K562 (cell line): ENCODE measurements at regions not wholly inside any gene's neighbourhood (a gene's known extent, or its start where the extent isn't known, plus 50 kb on each side); places are given as distances from the start of the nearest gene placed in this dataset.
A peak's percentile ranks its signal among the peaks of the same experiment; 100 is the strongest.

Experiments used
- ATAC-seq: fragments of 200-7000 bp; cut with Tn5 transposase; 3 replicates; pipeline ENCODE4 v1.9.1; 2020; ENCODE audit warnings: moderate library complexity
- BruUV-seq: library from RNA; stranded (reverse); fragments of 400-500 nt; replicated peaks from 2 replicates; lab custom pipeline; 2021; lab: Mats Ljungman, UMichigan
- CTCF ChIA-PET: fragments of 300-600 bp; formaldehyde crosslinking; extraction: SDS; loops from one replicate; lab custom pipeline; 2021; ENCODE audit warnings: low intra/inter-chr PET ratio; lab: Yijun Ruan, JAX
- POLR2A ChIA-PET: fragments of 300-600, 350-650 bp; sonication (Branson Sonifier 250); formaldehyde crosslinking; extraction: SDS; loops from one replicate; lab custom pipeline; 2021; ENCODE audit warnings: antibody characterized with exemption, inconsistent platforms; lab: Yijun Ruan, JAX
- DNase-seq, 4 experiments: peaks; one replicate each; pipeline versions ENCODE4 v3.0.0 to v3.0.0-alpha.2; 2011 to 2018; ENCODE audit warnings: low spot score in 3 of 4, mixed read lengths in 3 of 4; ENCODE audit errors: extremely low read depth in 1 of 4
- FAIRE-seq: peaks from 2 replicates; lab custom pipeline; 2011; peaks lifted over from hg19 to GRCh38; lab: Jason Lieb, UNC
- H2AFZ ChIP-seq: 2 replicates; pipeline ENCODE4 v1.6.0; 2011; ENCODE audit warnings: low read depth, low read length, control low read depth, inconsistent platforms
- H3K27ac ChIP-seq: fragments of 200-600 bp; 3 replicates; pipeline ENCODE4 v1.8.0; 2011; ENCODE audit warnings: low read depth, mild to moderate bottlenecking, control low read depth, inconsistent platforms, low read length, moderate library complexity, mixed read lengths; ENCODE audit errors: extremely low read depth
- H3K27me3 ChIP-seq, 2 experiments: fragments of 300-600 bp in 1 of 2; 2 replicates in 1 of 2; 3 replicates in 1 of 2; pipeline versions ENCODE4 v1.6.0 to v1.8.0; 2011; ENCODE audit warnings: inconsistent platforms in 2 of 2, low read length in 2 of 2, mild to moderate bottlenecking in 1 of 2, mixed read lengths in 1 of 2, moderate library complexity in 1 of 2; ENCODE audit not compliant: control insufficient read depth in 2 of 2, insufficient read depth in 2 of 2
- H3K36me3 ChIP-seq: fragments of 300-600 bp; 3 replicates; pipeline ENCODE4 v1.8.0; 2011; ENCODE audit warnings: mild to moderate bottlenecking, low read length, inconsistent platforms; ENCODE audit not compliant: control insufficient read depth, insufficient read depth
- H3K4me1 ChIP-seq, 2 experiments: fragments of 200-600 bp in 1 of 2; replicated peaks in 1 of 2; 2 replicates in 1 of 2; 3 replicates in 1 of 2; pipeline versions ENCODE4 v1.5.1 to v1.8.0; 2011; ENCODE audit warnings: inconsistent platforms in 2 of 2, low read length in 2 of 2, mild to moderate bottlenecking in 1 of 2, mixed read lengths in 1 of 2, moderate library complexity in 1 of 2; ENCODE audit not compliant: control insufficient read depth in 2 of 2, insufficient read depth in 2 of 2
- H3K4me2 ChIP-seq: 2 replicates; pipeline ENCODE4 v1.6.1; 2011; ENCODE audit warnings: low read length, control low read depth, inconsistent platforms, mixed read lengths; ENCODE audit not compliant: insufficient read depth
- H3K4me3 ChIP-seq: fragments of 200-600 bp; sonication (generic), shearing (Covaris generic); 2 replicates; pipeline ENCODE4 v1.5.1; 2016; ENCODE audit warnings: control low read depth, inconsistent platforms
- H3K79me2 ChIP-seq: fragments of 200-600 bp; 3 replicates; pipeline ENCODE4 v1.8.0; 2011; ENCODE audit warnings: low read length, inconsistent platforms; ENCODE audit not compliant: control insufficient read depth, insufficient read depth
- H3K9ac ChIP-seq, 2 experiments: 2 replicates each; pipeline versions ENCODE4 v1.6.0 to v1.6.1; 2011; ENCODE audit warnings: low read depth in 2 of 2, low read length in 2 of 2, control low read depth in 1 of 2, inconsistent platforms in 1 of 2, mild to moderate bottlenecking in 1 of 2, mixed read lengths in 1 of 2; ENCODE audit not compliant: insufficient read depth in 1 of 2
- H3K9me1 ChIP-seq: one replicate; pipeline ENCODE4 v1.6.0; 2011; ENCODE audit warnings: inconsistent platforms, mild to moderate bottlenecking, low read length, moderate library complexity; ENCODE audit not compliant: control insufficient read depth, insufficient read depth
- H3K9me3 ChIP-seq: replicated peaks from 2 replicates; pipeline ENCODE4 v1.5.1; 2011; ENCODE audit warnings: low read depth, low read length, inconsistent platforms; ENCODE audit not compliant: control insufficient read depth, insufficient read depth
- H4K20me1 ChIP-seq: replicated peaks from 2 replicates; pipeline ENCODE4 v1.6.1; 2011; ENCODE audit warnings: low read length, inconsistent platforms, mixed read lengths; ENCODE audit not compliant: control insufficient read depth, insufficient read depth
- CTCF ChIP-seq, 3 experiments: IDR thresholded peaks in 2 of 3; conservative IDR thresholded peaks in 1 of 3; 2 replicates each; pipeline ENCODE4 v1.5.1; 2011 to 2012; ENCODE audit warnings: low read length in 3 of 3, mild to moderate bottlenecking in 3 of 3, control low read depth in 2 of 3, improper control_type of control experiment in 1 of 3, inconsistent platforms in 1 of 3, low read depth in 1 of 3, mixed read lengths in 1 of 3, moderate library complexity in 1 of 3; ENCODE audit not compliant: insufficient read depth in 2 of 3
- JUND ChIP-seq, 2 experiments: IDR thresholded peaks; 2 replicates in 1 of 2; 3 replicates in 1 of 2; pipeline ENCODE4 v1.6.1; 2011; ENCODE audit warnings: borderline replicate concordance in 2 of 2, low read depth in 2 of 2, low read length in 2 of 2, improper control_type of control experiment in 1 of 2, missing biosample characterization in 1 of 2, missing genetic modification characterization in 1 of 2, missing genetic modification reagents in 1 of 2
- WGBS: fragments of 100-300 bp; shearing (Covaris generic); methylation state at CpG from one replicate; pipeline ENCODE4 v1.1.6; 2016; ENCODE audit warnings: low coverage, mixed read lengths; ENCODE audit not compliant: insufficient coverage; ENCODE audit errors: missing lambda C conversion rate; 5-methylcytosine and 5-hydroxymethylcytosine counted together
- in situ Hi-C: fragments of 300-500 bp; cut with MboI; formaldehyde crosslinking; loops from 4 replicates; pipeline ENCODE4 v1.15.0; 2018; ENCODE audit warnings: inconsistent platforms, mixed read lengths
- intact Hi-C: fragments of 100-400 bp; cut with micrococcal nuclease; formaldehyde crosslinking; loops from 2 replicates; pipeline ENCODE4 v1.14.2; 2022

- Histone ChIP-seq H2AFZ (no peak overlapping the region), H3K27me3 (peaks cover 4 to 30% of the 10 kb centered on the region in 2 experiments; a peak in 3 of 5 replicates), H3K9me1 (no peaks in the 10 kb centered on the region), H4K20me1 (no peaks in the 10 kb centered on the region), H3K4me2 (no peak overlapping the region), H3K79me2 (no peaks in the 10 kb centered on the region), H3K27ac (no peak overlapping the region), H3K4me3 (no peak overlapping the region), H3K36me3 (no peaks in the 10 kb centered on the region), H3K4me1 (peaks cover 0 to 5% of the 10 kb centered on the region in 2 experiments; a peak in 2 of 5 replicates), H3K9me3 (no peaks in the 10 kb centered on the region), H3K9ac (no peak overlapping the region)
- intact Hi-C loops (no loop called here), in situ Hi-C loops (no loop called here)
- DNase-seq = peak; percentile 8 to 9 (median 9)
- ChIA-PET CTCF (no interaction called here), POLR2A (no interaction called here)
- peak; percentile 58; the same call in 2 of the 3 replicates for ATAC-seq
- no TSS peak for BruUV-seq
- TF ChIP-seq CTCF (IDR thresholded peaks at IDR 0.05 in 2 of 3, conservative IDR thresholded peaks at IDR 0.05 in 1 of 3; ENCODE audit: insufficient read depth in 2 of 3, low read depth in 1 of 3, low read length in 3 of 3) = peak in 1 of 3 experiments; percentile 16; a peak in 1 of 6 replicates
- TF ChIP-seq JUND (IDR thresholded peaks at IDR 0.05; ENCODE audit: borderline replicate concordance, low read depth, low read length) = no peak
- TF ChIP-seq JUND (tag; IDR thresholded peaks at IDR 0.05; ENCODE audit: borderline replicate concordance, low read depth, low read length) = no peak
- WGBS = 2% methylated on average over 24 of the region's 35 CpGs
- FAIRE-seq = no peak
Observed at GRCh38 chr20:1802385-1803060, 92.7 kb upstream of the SIRPA start.
